GM10248 (cell line): ENCODE measurements at regions not wholly inside any gene's neighbourhood (a gene's known extent, or its start where the extent isn't known, plus 50 kb on each side); places are given as distances from the start of the nearest gene placed in this dataset.

ENCODE experiments used
- CTCF ChIA-PET: fragments of 300-600 bp; sonication (Branson Sonifier 250); formaldehyde crosslinking; extraction: SDS; loops from one replicate; lab custom pipeline; 2021; ENCODE audit warnings: antibody characterized with exemption; lab: Yijun Ruan, JAX
- POLR2A ChIA-PET: fragments of 350-650 bp; sonication (Branson Sonifier 250); formaldehyde crosslinking; extraction: SDS; loops from one replicate; lab custom pipeline; 2020; ENCODE audit warnings: antibody characterized with exemption; lab: Yijun Ruan, JAX
- DNase-seq: peaks from one replicate; pipeline ENCODE4 v3.0.0; 2012; ENCODE audit errors: extremely low spot score
- TF ChIP-seq, protein P1 (sequence below): IDR thresholded peaks from 2 replicates; pipeline ENCODE4 v1.5.1; 2012; ENCODE audit warnings: mild to moderate bottlenecking, low read depth; ENCODE audit errors: extremely low read depth, missing control alignments, control extremely low read depth

- ChIA-PET CTCF (interaction anchor here (0.7 kb wide), 1 partner anchor 29 kb away, joined by 3 read pairs; no protein-coding TSS in a partner anchor), POLR2A (no interaction called here)
- TF ChIP-seq, protein P1, sequence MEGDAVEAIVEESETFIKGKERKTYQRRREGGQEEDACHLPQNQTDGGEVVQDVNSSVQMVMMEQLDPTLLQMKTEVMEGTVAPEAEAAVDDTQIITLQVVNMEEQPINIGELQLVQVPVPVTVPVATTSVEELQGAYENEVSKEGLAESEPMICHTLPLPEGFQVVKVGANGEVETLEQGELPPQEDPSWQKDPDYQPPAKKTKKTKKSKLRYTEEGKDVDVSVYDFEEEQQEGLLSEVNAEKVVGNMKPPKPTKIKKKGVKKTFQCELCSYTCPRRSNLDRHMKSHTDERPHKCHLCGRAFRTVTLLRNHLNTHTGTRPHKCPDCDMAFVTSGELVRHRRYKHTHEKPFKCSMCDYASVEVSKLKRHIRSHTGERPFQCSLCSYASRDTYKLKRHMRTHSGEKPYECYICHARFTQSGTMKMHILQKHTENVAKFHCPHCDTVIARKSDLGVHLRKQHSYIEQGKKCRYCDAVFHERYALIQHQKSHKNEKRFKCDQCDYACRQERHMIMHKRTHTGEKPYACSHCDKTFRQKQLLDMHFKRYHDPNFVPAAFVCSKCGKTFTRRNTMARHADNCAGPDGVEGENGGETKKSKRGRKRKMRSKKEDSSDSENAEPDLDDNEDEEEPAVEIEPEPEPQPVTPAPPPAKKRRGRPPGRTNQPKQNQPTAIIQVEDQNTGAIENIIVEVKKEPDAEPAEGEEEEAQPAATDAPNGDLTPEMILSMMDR = no peak
- DNase-seq = no peak
Observed at GRCh38 chr4:151934766-151935165, 174.0 kb upstream of the GATB start.

DNA sequence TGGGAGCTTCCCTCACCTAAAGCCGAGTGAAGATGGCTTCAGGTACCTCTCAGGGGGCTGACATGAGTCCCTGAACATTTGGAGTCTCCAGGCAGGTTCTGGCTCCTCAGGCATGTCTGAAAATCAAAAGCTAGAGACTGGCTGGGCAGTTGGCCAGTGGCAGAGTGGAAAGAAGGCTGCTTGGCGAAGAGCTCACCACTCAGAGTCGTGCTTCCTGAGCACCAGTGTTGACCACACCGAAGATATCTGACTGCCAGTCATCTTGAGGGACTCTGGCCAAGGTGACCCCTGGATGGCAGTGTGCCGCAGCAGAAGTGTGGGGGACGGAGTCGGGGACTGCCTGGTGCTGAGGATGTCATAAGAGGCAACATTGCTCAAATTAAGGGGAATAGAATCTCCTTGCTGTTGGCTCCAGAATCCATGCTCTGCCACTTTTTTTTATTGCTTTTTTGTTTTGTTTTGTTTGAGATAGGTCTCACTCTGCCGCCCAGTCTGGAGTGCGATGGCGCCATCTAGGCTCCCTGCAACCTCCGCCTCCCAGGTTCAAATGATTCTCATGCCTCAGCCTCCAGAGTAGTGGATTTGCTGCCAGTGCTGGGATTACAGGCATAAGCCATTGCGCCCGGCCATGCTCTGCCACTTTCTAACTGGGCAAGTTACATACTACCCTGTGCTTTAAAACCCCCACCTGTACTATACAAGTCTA lies 172.5 kb upstream of the GATB start:
- POLR2A ChIA-PET = no interaction called here
- TF ChIP-seq, protein P1 = no peak
- no peak for DNase-seq
- CTCF ChIA-PET = interaction anchor here (0.9 kb wide), 1 partner anchor 9 kb away, joined by 3 read pairs; no protein-coding TSS in a partner anchor

DNA sequence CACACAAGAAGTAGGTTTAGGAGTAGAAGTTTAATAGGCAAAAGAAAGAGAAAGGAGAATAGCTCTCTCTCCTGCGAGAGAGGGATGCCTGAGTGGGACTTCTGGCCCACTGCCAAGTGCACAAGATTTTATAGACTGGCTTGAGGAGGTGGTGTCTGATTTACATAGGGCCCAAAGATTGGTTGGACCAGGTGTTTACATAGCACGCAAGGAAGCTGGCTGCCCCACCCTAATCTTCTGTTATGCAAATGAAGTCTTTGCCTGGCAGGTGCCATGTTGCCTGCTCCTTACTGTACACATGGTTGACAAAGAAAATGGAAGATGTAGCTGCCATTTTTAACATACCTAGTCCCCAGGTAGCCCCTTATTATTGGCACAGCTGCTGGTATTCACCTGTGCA lies 170.8 kb upstream of the GATB start:
- TF ChIP-seq, protein P1 = no peak
- no peak for DNase-seq
- POLR2A ChIA-PET = no interaction called here
- CTCF ChIA-PET = no interaction called here

GRCh38 chr4:151930372-151930771 lies 169.6 kb upstream of the GATB start:
- DNase-seq = no peak
- CTCF ChIA-PET = no interaction called here
- POLR2A ChIA-PET = no interaction called here
- TF ChIP-seq, protein P1 = no peak

DNA sequence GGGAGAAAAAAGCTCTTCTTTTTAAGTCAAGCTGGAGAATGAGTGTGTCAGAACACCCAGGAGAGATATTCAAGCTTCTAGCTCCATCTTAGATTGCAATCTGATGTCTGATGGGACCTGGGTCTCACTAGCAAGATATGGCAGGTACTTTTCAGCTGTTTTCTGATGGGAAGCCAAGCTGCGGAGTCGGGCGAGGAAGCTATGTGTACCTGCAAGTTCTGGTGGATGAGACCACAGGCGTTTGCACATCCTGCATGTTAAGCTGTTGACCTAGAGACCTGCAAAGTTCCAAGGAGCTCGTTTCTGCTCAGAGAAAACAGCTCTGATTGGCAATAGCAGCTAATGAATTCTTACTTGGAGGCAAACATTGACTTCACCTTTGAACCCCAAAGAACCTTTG lies 167.3 kb upstream of the GATB start:
- TF ChIP-seq, protein P1 = no peak
- DNase-seq = no peak
- POLR2A ChIA-PET = no interaction called here
- CTCF ChIA-PET = interaction anchor here (1.0 to 1.4 kb wide), 4 partner anchors 10 to 282 kb away, joined by 3 to 4 read pairs (median 3); no protein-coding TSS in a partner anchor

GRCh38 chr4:151922811-151923210 lies 162.0 kb upstream of the GATB start:
- POLR2A ChIA-PET = interaction anchor here (0.7 kb wide), 1 partner anchor 372 kb away, joined by 4 read pairs; no protein-coding TSS in a partner anchor

More at GRCh38 chr4:151922811-151923210, 162.0 kb upstream of the GATB start:
- CTCF ChIA-PET = interaction anchor here (1.2 kb wide), 1 partner anchor 10 kb away, joined by 4 read pairs; no protein-coding TSS in a partner anchor
- no peak for DNase-seq
- TF ChIP-seq, protein P1 = no peak
